Pons (tissue), 1 donor: ENCODE measurements at regions not wholly inside any gene's neighbourhood (a gene's known extent, or its start where the extent isn't known, plus 50 kb on each side); places are given as distances from the start of the nearest gene placed in this dataset.

Experiments
- DNase-seq: peaks from one replicate; pipeline ENCODE4 v3.0.0-alpha.2; 2016; ENCODE audit warnings: low spot score

DNA sequence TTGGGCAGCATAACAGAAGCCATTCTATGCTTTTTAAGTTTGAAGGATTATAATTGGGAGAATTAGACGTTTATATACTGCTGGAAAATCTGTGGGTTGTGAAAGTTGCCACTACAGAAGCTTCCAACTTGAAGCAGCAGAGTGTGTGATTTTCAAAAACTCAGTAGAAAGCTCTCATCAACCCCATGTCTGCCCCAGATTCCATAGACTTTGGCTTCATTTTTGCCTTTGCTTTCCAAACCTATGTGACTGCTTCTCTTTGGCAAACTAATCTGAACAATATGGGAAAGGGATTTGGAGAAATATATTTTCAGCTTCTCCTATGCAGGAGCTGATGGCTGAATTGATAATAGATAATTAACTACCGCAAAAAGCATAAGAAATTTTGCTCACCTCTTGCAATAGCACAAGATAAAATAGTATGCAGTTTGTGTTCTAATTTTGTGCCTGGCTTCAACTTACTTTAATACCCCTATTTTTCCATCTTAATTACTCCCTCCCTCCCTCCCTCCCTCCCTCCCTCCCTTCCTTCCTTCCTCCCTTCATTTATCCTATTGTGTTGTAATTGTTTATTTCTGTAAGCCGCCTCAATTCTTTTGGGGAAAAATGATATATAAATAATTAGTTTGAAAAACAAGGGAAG is 214.1 kb upstream of the HS3ST5 start:
- DNase-seq, result no peak

DNA sequence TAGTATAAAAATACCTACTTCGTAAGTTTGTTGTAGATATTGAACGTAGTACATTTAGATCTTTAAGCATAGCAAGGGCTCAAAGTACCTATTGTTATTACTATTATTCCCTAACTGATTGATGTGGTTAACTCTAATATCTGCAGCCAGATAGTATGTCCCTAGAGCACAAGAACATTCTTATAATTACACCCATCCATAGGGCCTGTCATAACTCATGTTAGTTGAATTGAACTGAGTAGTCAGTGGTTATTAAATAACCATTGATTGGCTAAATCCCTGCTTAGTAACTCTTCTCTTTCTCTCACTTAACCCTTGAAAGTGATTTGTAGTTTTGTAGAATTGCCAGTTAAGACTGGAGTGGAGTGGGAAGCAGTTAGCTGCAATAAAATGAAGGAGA is 207.5 kb upstream of the HS3ST5 start:
- no peak for DNase-seq

- no peak for DNase-seq
Observed at GRCh38 chr6:114543696-114544095, 200.9 kb upstream of the HS3ST5 start.

DNA sequence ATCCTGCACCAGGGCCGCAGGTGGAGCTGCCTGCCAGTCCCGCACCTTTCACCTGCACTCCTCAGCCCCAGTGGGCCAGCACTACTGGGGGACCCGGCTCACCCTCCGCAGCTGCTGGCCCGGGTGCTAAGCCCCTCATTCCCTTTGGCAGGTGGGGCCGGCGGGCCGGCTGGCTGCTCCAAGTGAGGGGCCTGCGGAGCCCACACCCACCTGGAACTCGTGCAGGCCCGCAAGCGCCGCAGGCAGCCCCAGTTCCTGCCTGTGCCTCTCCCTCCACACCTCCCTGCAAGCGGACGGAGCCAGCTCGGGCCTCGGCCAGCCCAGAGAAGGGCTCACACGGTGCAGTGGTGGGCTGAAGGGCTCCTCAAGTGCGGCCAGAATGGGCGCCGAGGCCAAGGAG is 199.0 kb upstream of the HS3ST5 start:
- no peak for DNase-seq

- no peak for DNase-seq
Observed at GRCh38 chr6:114537977-114538376, 195.2 kb upstream of the HS3ST5 start.

DNA sequence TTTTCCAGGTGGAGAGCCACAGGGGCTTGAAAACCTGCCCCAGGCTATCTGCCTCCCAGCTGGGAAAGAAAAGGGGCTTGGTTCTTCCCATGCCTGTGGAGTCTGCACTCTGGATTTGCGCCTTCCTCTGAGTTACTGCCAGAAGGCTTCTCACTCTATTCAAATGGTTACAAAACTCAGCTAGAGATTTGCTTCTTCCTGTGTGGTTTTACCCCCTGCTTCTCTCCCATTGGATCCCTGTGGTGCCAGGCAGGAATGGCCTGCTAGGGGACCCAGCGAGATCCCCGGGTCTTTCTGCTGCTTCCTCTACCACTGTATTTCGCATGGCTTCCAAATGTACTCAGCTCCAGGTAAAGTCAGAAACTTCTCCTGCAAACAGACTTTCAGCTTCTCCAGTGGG is 192.0 kb upstream of the HS3ST5 start:
- DNase-seq, result no peak

DNA sequence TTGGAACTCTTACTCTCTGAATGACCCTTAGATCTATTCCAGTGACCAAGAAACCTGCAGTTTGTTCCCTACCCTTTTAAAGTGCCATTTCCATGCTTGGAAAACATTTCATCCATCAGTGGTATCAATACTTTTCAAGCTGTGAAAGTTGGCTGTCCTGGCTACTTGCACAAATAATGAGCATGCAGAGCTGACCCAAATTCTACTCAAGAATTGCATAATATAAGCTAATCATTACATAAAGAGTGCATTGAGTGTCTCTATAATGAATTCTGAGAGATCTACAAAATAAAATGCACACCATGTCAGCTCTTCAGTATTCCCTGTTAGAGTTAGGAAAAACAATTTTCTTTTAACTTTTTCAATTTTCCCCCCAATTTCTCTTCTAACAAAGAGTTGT is 181.3 kb upstream of the HS3ST5 start:
- no peak for DNase-seq

GRCh38 chr6:114523508-114523907 is 180.7 kb upstream of the HS3ST5 start:
- DNase-seq, result no peak

DNA sequence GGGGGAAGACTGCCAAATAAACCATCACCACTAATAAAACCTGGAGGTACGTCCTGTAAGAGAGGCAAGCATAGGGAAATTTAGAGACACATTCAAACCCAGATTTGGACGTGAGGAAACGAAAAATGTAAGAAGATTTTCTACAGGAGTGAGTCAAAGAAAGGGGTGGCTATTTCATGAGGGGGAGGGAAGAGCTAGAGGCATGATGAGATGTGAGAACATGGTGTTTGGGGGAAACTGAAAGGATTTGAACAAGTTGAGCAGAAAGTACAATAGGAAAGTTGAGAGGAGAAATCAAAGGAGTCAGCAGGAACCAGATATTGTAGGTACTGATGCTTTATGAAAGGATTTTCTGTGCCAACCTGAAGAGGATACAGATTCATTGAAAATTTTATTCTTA is 179.1 kb upstream of the HS3ST5 start:
- DNase-seq, result no peak

GRCh38 chr6:114520976-114521375 is 178.2 kb upstream of the HS3ST5 start:
- DNase-seq, result no peak

DNA sequence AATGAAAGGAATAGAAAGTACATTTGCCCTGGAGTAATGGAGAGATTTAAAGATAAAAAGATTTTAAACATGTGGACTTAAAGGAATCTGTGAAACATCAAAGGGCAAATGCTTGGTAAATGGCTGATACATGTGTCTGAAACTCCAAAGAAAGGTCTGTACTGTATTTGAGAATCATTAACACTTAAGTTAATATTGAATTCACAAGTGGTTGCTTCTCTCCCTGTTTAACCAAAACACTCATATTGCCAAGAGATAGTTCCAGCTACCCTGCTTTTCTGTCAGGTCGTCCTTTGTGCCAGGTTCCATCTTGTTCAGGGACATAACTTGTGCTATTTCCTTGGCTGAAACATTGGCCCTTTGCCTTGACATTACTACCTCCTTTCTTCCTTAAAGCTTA is 171.3 kb upstream of the HS3ST5 start:
- DNase-seq, result no peak

DNA sequence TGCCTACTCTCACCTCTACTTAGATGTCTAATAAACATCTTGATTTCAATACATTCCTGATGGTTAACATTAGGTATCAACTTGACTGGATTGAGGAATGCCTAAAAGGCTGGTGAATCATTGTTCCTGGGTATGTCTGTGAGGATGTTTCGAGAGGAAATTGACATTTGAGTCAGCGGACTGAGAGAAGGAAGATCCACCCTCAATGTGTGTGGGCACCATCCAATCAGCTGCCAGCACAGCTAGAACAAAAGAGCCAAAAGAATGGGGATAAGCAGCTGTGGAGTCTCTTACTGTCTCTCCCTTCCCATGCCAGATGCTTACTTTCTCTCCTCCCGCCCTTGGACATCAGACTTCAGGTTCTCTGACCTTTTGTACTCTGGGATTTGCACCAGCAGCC is 128.6 kb upstream of the HS3ST5 start:
- DNase-seq, result no peak

DNA sequence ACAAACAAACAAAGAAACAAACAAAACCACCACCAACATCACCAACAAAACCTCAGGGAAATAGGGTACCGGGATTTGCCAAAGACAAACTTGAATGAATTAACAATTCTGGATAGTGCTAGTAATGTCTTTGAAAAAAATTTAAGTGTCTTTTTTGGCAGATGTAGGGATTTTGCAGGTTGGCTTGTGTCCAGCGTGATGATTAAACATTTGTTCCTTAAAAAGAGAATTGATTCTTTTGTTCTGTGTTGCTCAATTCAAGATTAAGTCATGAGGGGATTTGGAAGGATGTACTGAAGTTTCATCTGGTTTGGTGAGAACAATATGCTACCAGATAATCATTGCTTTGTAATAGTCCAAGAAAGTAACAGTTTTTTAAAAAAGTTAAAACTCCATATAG is 125.1 kb upstream of the HS3ST5 start:
- no peak for DNase-seq

GRCh38 chr6:114465511-114465910 is 122.7 kb upstream of the HS3ST5 start:
- no peak for DNase-seq

DNA sequence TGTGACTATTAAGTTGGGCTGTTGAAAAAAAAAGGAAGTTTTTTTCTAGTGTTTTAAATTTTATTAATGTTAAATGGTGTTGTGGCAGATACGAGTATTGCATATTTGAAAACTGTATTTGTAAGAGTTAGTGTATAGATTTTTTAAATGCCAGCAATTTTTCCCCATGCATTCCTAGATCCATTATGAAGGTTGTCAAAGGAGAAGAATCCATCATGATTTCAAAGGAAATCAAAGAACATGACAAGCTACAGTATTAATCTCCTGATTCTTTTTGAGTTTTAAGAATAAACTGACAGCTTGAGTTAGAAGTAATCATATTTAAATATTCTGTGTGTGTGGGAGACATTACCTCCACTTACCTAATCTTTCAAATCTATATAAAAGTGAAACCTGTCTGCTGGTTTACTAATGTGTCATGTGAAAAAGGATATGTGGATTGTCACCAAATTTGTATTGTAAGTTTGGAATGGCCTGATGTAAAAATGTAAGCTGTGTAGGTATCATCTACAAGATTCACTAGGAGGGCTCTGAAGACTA is 111.0 kb upstream of the HS3ST5 start:
- no peak for DNase-seq

- no peak for DNase-seq
Observed at GRCh38 chr6:114452785-114453401, 110.1 kb upstream of the HS3ST5 start.

DNA sequence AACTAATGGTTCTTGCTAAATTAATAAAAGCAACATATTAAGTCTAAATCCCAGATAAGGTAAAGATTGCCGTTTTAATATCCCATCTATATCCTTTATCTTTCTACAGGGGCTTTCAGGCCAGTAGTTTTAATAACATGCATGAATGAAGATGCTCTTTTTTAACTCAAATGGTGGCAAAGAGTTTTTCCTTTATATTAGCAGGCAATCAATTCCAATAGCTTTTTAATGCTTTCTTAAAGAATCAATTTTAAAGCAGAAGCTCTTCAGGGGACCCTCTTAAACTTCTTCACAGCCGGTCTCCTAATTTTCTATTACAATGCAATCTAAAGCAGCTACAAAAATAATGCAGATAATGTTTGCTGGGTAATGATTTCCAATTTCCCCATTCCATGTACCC is 107.8 kb upstream of the HS3ST5 start:
- no peak for DNase-seq

GRCh38 chr6:114449659-114450058 is 106.8 kb upstream of the HS3ST5 start:
- no peak for DNase-seq

- DNase-seq, result no peak
Observed at GRCh38 chr6:114446342-114446741, 103.5 kb upstream of the HS3ST5 start.

- no peak for DNase-seq
Observed at GRCh38 chr6:114445846-114446245, 103.0 kb upstream of the HS3ST5 start.

GRCh38 chr6:114439411-114439810 is 96.6 kb upstream of the HS3ST5 start:
- DNase-seq, result no peak

GRCh38 chr6:114437235-114437634 is 94.4 kb upstream of the HS3ST5 start:
- no peak for DNase-seq

DNA sequence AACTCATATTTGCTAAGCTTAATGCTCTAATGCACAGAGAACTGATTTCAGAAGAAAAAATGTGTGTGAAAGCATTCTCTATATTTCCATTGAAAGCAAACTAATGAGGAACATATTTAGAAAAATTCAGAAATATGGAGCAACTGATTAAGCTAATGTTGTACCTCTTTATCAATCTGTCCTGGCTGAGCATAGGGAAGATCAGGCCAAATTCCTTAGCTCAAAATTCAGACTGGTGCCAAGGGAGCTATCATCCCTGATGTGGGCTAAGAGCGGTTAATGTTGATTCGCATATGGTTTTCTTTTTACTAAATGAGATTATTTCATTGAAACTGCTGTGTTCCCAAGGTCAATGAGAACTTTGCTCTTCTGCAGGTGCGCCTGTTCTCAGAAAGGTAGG is 93.9 kb upstream of the HS3ST5 start:
- DNase-seq, result no peak

- no peak for DNase-seq
Observed at GRCh38 chr6:114435985-114436384, 93.2 kb upstream of the HS3ST5 start.
